ENCODE measurements at regions not wholly inside any gene's neighbourhood (a gene's known extent, or its start where the extent isn't known, plus 50 kb on each side); places are given as distances from the start of the nearest gene placed in this dataset.
A peak's percentile ranks its signal among the peaks of the same experiment; 100 is the strongest.

GRCh38 chr5:61788548-61788947 lies 456.5 kb downstream of the ZSWIM6 start:
- no peak for TF ChIP-seq CTCF (IDR thresholded peaks at IDR 0.05)
- TF ChIP-seq POLR2A (IDR thresholded peaks at IDR 0.05), result no peak
- ATAC-seq, result no peak
- Histone ChIP-seq H3K27me3 (no peaks in the 10 kb centered on the region), H3K36me3 (no peaks in the 10 kb centered on the region), H3K4me3 (no peak overlapping the region), H3K4me1 (peaks cover 0 to 4% (median 0%) of the 10 kb centered on the region in 4 donors), H3K9me3 (no peaks in the 10 kb centered on the region), H3K27ac (no peak overlapping the region)
- DNase-seq, result no peak
- intact Hi-C loops (cut with DNase I), result no loop called here
- 100% methylated on average over 1 of the region's 2 CpGs for WGBS (ENCODE audit: insufficient coverage, low coverage, low lambda C conversion rate, missing lambda C conversion rate)

DNA sequence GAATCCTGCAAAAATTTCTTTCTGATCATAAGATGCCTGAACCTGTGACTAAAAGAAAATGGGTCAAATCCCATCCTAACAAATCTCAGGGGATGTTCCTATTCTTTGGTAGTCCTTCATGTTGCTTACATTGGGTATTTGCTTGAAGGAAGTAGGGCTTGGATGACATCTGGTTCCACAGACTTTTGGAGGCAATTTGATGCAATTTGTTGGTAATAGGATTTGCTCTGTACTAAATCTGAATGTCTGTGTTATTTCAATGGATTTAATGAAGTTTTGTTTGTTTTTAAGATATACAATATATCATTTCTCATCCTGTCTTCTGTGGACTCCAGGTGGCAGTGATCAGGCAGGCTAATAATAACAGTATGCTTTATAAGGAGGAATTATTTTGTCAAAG lies 457.9 kb downstream of the ZSWIM6 start:
- intact Hi-C loops (cut with DNase I), result no loop called here
- TF ChIP-seq CTCF (IDR thresholded peaks at IDR 0.05), result no peak
- TF ChIP-seq POLR2A (IDR thresholded peaks at IDR 0.05), result no peak
- no peak for ATAC-seq

DNA sequence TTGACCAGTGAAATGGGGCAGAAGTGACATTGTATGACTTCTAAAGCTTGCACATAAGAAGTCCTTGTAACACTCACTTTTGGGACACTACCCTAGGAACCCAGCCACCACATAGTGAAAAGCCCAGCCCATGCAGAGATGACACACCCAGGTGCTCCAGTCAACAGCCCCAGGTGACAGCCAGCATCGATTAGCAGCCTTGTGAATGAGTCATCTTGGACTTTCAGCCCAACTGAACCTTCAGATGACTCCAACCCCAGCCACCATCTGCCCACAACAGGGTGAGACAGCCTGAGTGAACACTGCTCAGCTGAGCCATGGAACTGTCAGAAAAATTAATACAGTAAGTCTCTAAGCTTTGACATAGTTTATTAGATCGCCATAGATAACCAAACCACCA lies 458.6 kb downstream of the ZSWIM6 start:
- WGBS (ENCODE audit: insufficient coverage, low coverage, low lambda C conversion rate, missing lambda C conversion rate), result 17% methylated on average over 2 of the region's 2 CpGs
- intact Hi-C loops (cut with DNase I), result no loop called here
- no peaks in the 10 kb centered on the region for H3K27me3 ChIP-seq
- peak; percentile 55 to 76 (median 72) for DNase-seq
- H3K9me3 ChIP-seq, result no peaks in the 10 kb centered on the region
- no peak for TF ChIP-seq CTCF (IDR thresholded peaks at IDR 0.05)
- TF ChIP-seq POLR2A (IDR thresholded peaks at IDR 0.05), result no peak
- H3K27ac ChIP-seq, result peak overlapping the region in 1 of 3 donors; percentile 20
- ATAC-seq, result peak; percentile 91 to 100 (median 96)
- H3K4me1 ChIP-seq, result peaks cover 0 to 4% (median 0%) of the 10 kb centered on the region in 4 donors
- no peak overlapping the region for H3K4me3 ChIP-seq
- H3K36me3 ChIP-seq, result no peaks in the 10 kb centered on the region

More for the DNA sequence above, 457.9 kb downstream of the ZSWIM6 start:
- no peak overlapping the region for H3K27ac ChIP-seq
- H3K9me3 ChIP-seq, result no peaks in the 10 kb centered on the region
- no peak overlapping the region for H3K4me3 ChIP-seq
- DNase-seq, result no peak
- H3K27me3 ChIP-seq, result no peaks in the 10 kb centered on the region
- H3K4me1 ChIP-seq, result peaks cover 0 to 4% (median 0%) of the 10 kb centered on the region in 4 donors
- no peaks in the 10 kb centered on the region for H3K36me3 ChIP-seq

- no peak overlapping the region for H3K27ac ChIP-seq
- intact Hi-C loops (cut with DNase I), result no loop called here
- TF ChIP-seq CTCF (IDR thresholded peaks at IDR 0.05) (no peak), POLR2A (IDR thresholded peaks at IDR 0.05) (no peak)
- no peak for DNase-seq
- no peak overlapping the region for H3K4me3 ChIP-seq
- no peaks in the 10 kb centered on the region for H3K36me3 ChIP-seq
- 70% methylated on average over 4 of the region's 4 CpGs for WGBS (ENCODE audit: insufficient coverage, low coverage, low lambda C conversion rate, missing lambda C conversion rate)
- H3K9me3 ChIP-seq, result no peaks in the 10 kb centered on the region
- ATAC-seq, result no peak
- peaks cover 0 to 7% (median 0%) of the 10 kb centered on the region in 4 donors for H3K4me1 ChIP-seq
- H3K27me3 ChIP-seq, result no peaks in the 10 kb centered on the region
These were observed 464.7 kb downstream of the ZSWIM6 start for GRCh38 chr5:61796773-61797172.

- TF ChIP-seq CTCF (IDR thresholded peaks at IDR 0.05), result no peak
- no peak for TF ChIP-seq POLR2A (IDR thresholded peaks at IDR 0.05)
- H3K4me1 ChIP-seq, result peaks cover 0 to 7% (median 0%) of the 10 kb centered on the region in 4 donors
- no peaks in the 10 kb centered on the region for H3K9me3 ChIP-seq
- DNase-seq (no peak), ATAC-seq (peak in 1 of 4 donors; percentile 61)
- H3K27ac ChIP-seq, result no peak overlapping the region
- WGBS (ENCODE audit: insufficient coverage, low coverage, low lambda C conversion rate, missing lambda C conversion rate), result 90% methylated on average over 4 of the region's 4 CpGs
- no peaks in the 10 kb centered on the region for H3K36me3 ChIP-seq
- no peaks in the 10 kb centered on the region for H3K27me3 ChIP-seq
- H3K4me3 ChIP-seq, result no peak overlapping the region
- intact Hi-C loops (cut with DNase I), result no loop called here
These were observed 468.4 kb downstream of the ZSWIM6 start for GRCh38 chr5:61800450-61800849.
